HCT116 (cell line): ENCODE measurements at regions not wholly inside any gene's neighbourhood (a gene's known extent, or its start where the extent isn't known, plus 50 kb on each side); places are given as distances from the start of the nearest gene placed in this dataset.

Source experiments
- ATAC-seq: fragments of 200-7000 bp; cut with Tn5 transposase; 2 replicates; pipeline ENCODE4 v1.9.1; 2020; ENCODE audit warnings: mild to moderate bottlenecking, moderate library complexity
- BruUV-seq: library from RNA; stranded (reverse); fragments of 400-500 nt; replicated peaks from 2 replicates; lab custom pipeline; 2021; lab: Mats Ljungman, UMichigan
- CTCF ChIA-PET: fragments of 300-600 bp; sonication (Branson Sonifier 250); formaldehyde crosslinking; loops from one replicate; lab custom pipeline; 2021; ENCODE audit warnings: antibody characterized with exemption; lab: Charles Lee
- POLR2A ChIA-PET: fragments of 300-600, 350-600 bp; sonication (Branson Sonifier 250); formaldehyde crosslinking; loops from one replicate; lab custom pipeline; 2021; ENCODE audit warnings: antibody characterized with exemption; lab: Charles Lee
- RAD21 ChIA-PET, 2 experiments: fragments of 300-600 bp; sonication (Branson Sonifier 250); formaldehyde crosslinking; loops; one replicate each; lab custom pipeline; 2023; ENCODE audit warnings: low total read pairs in 2 of 2; ENCODE audit not compliant: uncharacterized antibody in 2 of 2, unreplicated experiment in 2 of 2, low non-redundant PET in 1 of 2; lab: Charles Lee
- DNase-seq: peaks from one replicate; pipeline ENCODE4 v3.0.0-alpha.2; 2010; ENCODE audit warnings: low read depth, low spot score
- H2AFZ ChIP-seq: fragments of 200-600 bp; shearing (Covaris generic), sonication (generic); 2 replicates; pipeline ENCODE4 v1.6.1; 2017; ENCODE audit warnings: low read depth, mixed run types, mixed read lengths, antibody characterized with exemption, low read length; ENCODE audit not compliant: poor library complexity, severe bottlenecking
- H3K27ac ChIP-seq: 2 replicates; pipeline ENCODE4 v1.5.1; 2012; ENCODE audit warnings: low read depth, low read length
- H3K27me3 ChIP-seq: fragments of 200-600 bp; sonication (generic); 2 replicates; pipeline ENCODE4 v1.6.1; 2016; ENCODE audit warnings: mixed run types, low read length, mixed read lengths; ENCODE audit not compliant: insufficient read depth
- H3K36me3 ChIP-seq, 2 experiments: fragments of 200-500 bp in 1 of 2; fragments of 200-600 bp in 1 of 2; sonication (Bioruptor generic) in 1 of 2; sonication (generic) in 1 of 2; 2 replicates each; pipeline versions ENCODE4 v1.5.1 to v1.6.1; 2014 to 2016; ENCODE audit warnings: low read length in 2 of 2, inconsistent platforms in 1 of 2, mixed read lengths in 1 of 2, mixed run types in 1 of 2; ENCODE audit not compliant: insufficient read depth in 2 of 2, control insufficient read depth in 1 of 2
- H3K4me1 ChIP-seq, 2 experiments: fragments of 200-600 bp in 1 of 2; sonication (generic) in 1 of 2; 2 replicates each; pipeline versions ENCODE4 v1.5.1 to v1.6.1; 2012 to 2017; ENCODE audit warnings: low read length in 2 of 2, inconsistent platforms in 1 of 2, mild to moderate bottlenecking in 1 of 2, mixed read lengths in 1 of 2, mixed run types in 1 of 2, moderate library complexity in 1 of 2; ENCODE audit not compliant: insufficient read depth in 2 of 2, control insufficient read depth in 1 of 2
- H3K4me2 ChIP-seq: fragments of 200-600 bp; sonication (generic); 2 replicates; pipeline ENCODE4 v1.6.1; 2017; ENCODE audit warnings: mixed run types, low read length, mixed read lengths
- H3K4me3 ChIP-seq, 2 experiments: fragments of 200-600 bp in 1 of 2; sonication (generic) in 1 of 2; replicated peaks in 1 of 2; 2 replicates each; pipeline ENCODE4 v1.5.1; 2011 to 2016; ENCODE audit warnings: low read length in 2 of 2, control low read depth in 1 of 2, low read depth in 1 of 2, mild to moderate bottlenecking in 1 of 2, mixed read lengths in 1 of 2, mixed run types in 1 of 2
- H3K79me2 ChIP-seq: fragments of 200-600 bp; sonication (generic); 2 replicates; pipeline ENCODE4 v1.6.1; 2017; ENCODE audit warnings: mild to moderate bottlenecking, mixed run types, low read length, moderate library complexity, mixed read lengths; ENCODE audit not compliant: insufficient read depth
- H3K9ac ChIP-seq: fragments of 200-600 bp; sonication (generic); 2 replicates; pipeline ENCODE4 v1.6.1; 2016; ENCODE audit warnings: low read length, mixed read lengths
- H3K9me2 ChIP-seq: fragments of 200-600 bp; sonication (generic), shearing (Covaris generic); 2 replicates; pipeline ENCODE4 v1.6.1; 2017; ENCODE audit warnings: mixed run types, mild to moderate bottlenecking, moderate library complexity; ENCODE audit not compliant: insufficient read depth
- H3K9me3 ChIP-seq, 2 experiments: fragments of 200-500 bp in 1 of 2; fragments of 200-600 bp in 1 of 2; sonication (Bioruptor generic) in 1 of 2; sonication (generic) in 1 of 2; 2 replicates each; pipeline ENCODE4 v1.6.1; 2014 to 2017; ENCODE audit warnings: low read length in 2 of 2, mixed read lengths in 2 of 2, inconsistent platforms in 1 of 2, low read depth in 1 of 2, mild to moderate bottlenecking in 1 of 2, mixed run types in 1 of 2, moderate library complexity in 1 of 2; ENCODE audit not compliant: control insufficient read depth in 1 of 2, insufficient read depth in 1 of 2
- H4K20me1 ChIP-seq: fragments of 200-600 bp; sonication (generic), shearing (Covaris generic); 2 replicates; pipeline ENCODE4 v1.6.1; 2017; ENCODE audit warnings: mixed run types, mild to moderate bottlenecking, moderate library complexity; ENCODE audit not compliant: insufficient read depth
- CBX3 ChIP-seq: IDR thresholded peaks from 2 replicates; pipeline ENCODE4 v1.6.1; 2012; ENCODE audit warnings: low read depth
- CEBPB ChIP-seq: IDR thresholded peaks from 2 replicates; pipeline ENCODE4 v1.6.1; 2012; ENCODE audit warnings: low read depth
- ELF1 ChIP-seq: IDR thresholded peaks from 2 replicates; pipeline ENCODE4 v1.6.1; 2012; ENCODE audit warnings: low read depth, borderline replicate concordance
- EZH2phosphoT487 ChIP-seq: fragments of 200-600 bp; IDR thresholded peaks from 2 replicates; pipeline ENCODE4 v1.6.1; 2018; ENCODE audit warnings: antibody characterized with exemption, borderline replicate concordance
- POLR2AphosphoS5 ChIP-seq: IDR thresholded peaks from 2 replicates; pipeline ENCODE4 v1.6.1; 2011; ENCODE audit warnings: mild to moderate bottlenecking, low read depth, low read length, moderate library complexity
- RAD21 ChIP-seq: IDR thresholded peaks from 2 replicates; pipeline ENCODE4 v1.6.1; 2012; ENCODE audit warnings: low read depth, mild to moderate bottlenecking
- SIN3A ChIP-seq: IDR thresholded peaks from 2 replicates; pipeline ENCODE4 v1.6.1; 2012; ENCODE audit warnings: low read depth
- SRF ChIP-seq: IDR thresholded peaks from 2 replicates; pipeline ENCODE4 v1.6.1; 2012; ENCODE audit warnings: low read depth
- YY1 ChIP-seq: IDR thresholded peaks from 2 replicates; pipeline ENCODE4 v1.6.1; 2011; ENCODE audit warnings: low read length, low read depth, moderate library complexity, mild to moderate bottlenecking; ENCODE audit not compliant: insufficient replicate concordance; ENCODE audit errors: extremely low read depth
- ZFX ChIP-seq: fragments of 450-650 bp; IDR thresholded peaks from 2 replicates; pipeline ENCODE4 v1.6.1; 2017
- intact Hi-C: fragments of 100-400 bp; cut with micrococcal nuclease; formaldehyde crosslinking; loops from 2 replicates; pipeline ENCODE4 v1.10.0; 2022
- TF ChIP-seq, protein P1 (sequence below): IDR thresholded peaks from 2 replicates; pipeline ENCODE4 v1.6.1; 2012; ENCODE audit warnings: low read depth
- TF ChIP-seq, protein P2 (sequence below): IDR thresholded peaks from 2 replicates; pipeline ENCODE4 v1.6.1; 2012
- TF ChIP-seq, protein P3 (sequence below): IDR thresholded peaks from 2 replicates; pipeline ENCODE4 v1.6.1; 2012
- TF ChIP-seq, protein P4 (sequence below), 3 experiments: fragments of 200-600 bp in 1 of 3; sonication (generic) in 1 of 3; IDR thresholded peaks in 2 of 3; conservative IDR thresholded peaks in 1 of 3; 2 replicates each; pipeline ENCODE4 v1.5.1; 2012 to 2017; ENCODE audit warnings: low read depth in 2 of 3, low read length in 2 of 3, antibody characterized with exemption in 1 of 3, borderline replicate concordance in 1 of 3, control low read depth in 1 of 3, mild to moderate bottlenecking in 1 of 3, mixed read lengths in 1 of 3, mixed run types in 1 of 3, moderate library complexity in 1 of 3; ENCODE audit not compliant: insufficient read depth in 1 of 3
- TF ChIP-seq, protein P5 (sequence below): IDR thresholded peaks from 2 replicates; pipeline ENCODE4 v1.6.1; 2011; ENCODE audit warnings: mild to moderate bottlenecking, low read length, moderate library complexity; ENCODE audit not compliant: insufficient replicate concordance; ENCODE audit errors: extremely low read depth

DNA sequence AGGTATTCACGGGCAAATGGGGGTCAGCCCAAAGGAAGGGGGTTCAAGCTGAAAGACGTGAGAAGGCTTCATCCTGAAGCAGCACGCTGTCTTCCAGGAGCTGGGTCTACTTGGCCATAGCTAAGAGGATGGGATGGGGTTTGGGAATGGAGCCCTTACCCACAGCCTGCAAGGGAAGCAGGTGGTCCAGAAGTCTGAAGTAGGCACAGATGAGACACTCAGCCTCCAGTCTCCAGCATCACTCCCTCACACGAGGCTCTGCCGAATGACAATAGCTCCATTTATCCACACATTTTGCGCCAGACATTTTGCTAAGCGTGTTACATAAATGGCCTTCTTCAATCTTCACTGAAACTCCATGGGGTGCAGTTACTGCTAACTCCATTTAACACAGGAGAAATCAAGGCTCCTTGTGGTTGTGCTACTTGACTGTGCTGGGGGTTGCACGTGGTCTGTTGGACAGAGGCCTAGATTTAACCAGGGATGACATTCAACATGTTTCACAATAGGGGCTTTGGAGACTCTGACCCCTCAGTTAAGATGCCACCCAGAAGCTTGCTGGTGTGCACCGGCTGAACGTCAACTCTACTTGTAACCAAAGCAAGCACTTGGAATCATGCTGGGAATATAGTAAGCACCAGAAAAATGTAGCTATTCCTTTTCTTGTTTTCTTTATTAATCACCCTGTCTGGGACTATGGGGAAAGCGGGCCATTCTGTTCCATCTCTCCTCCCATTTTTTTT is 85.3 kb downstream of the FAM241B start (continued):
- no peak for TF ChIP-seq POLR2AphosphoS5
- TF ChIP-seq CEBPB, result no peak

DNA sequence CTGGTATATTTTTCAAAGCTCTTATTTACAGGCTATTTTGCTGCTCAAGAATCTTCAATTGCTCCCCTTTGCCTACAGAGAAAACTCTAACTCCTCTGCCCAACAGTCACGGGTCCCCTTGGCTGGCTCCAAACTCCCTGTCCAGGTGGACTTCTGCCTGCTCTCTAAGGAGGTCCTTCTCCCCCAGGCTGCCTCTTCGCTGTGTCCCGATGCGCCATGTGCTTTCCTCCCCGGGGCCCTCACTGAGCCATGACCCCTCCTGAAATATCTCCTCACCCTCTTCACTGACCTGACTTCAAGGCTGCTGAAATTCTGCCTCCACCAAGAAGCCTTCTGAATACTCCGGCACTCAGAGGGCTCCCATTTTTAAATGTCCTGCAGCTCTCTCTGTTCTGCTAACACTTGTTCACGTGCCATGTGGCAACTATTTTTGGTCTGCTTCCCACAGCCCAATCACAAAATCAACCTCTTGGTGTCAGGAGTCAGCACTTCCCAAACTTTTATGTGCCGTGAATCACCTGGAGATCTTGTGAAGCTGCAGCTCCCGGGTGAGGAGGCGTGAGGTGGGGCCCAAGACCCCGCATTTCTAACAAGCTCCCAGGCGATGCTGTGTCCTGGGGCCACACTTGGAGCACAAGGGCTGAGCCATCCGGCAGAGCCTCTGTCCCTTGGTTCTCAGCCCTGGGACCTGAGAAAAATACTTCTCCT is 85.7 kb upstream of the COL13A1 start:
- Histone ChIP-seq H3K9me3 (no peaks in the 10 kb centered on the region), H3K27me3 (no peaks in the 10 kb centered on the region), H3K36me3 (no peaks in the 10 kb centered on the region), H3K79me2 (no peaks in the 10 kb centered on the region), H4K20me1 (no peaks in the 10 kb centered on the region), H3K4me3 (no peak overlapping the region), H3K27ac (no peak overlapping the region), H2AFZ (no peak overlapping the region), H3K9ac (no peak overlapping the region), H3K9me2 (no peaks in the 10 kb centered on the region), H3K4me1 (no peaks in the 10 kb centered on the region), H3K4me2 (no peak overlapping the region)
- ChIA-PET POLR2A (no interaction called here), CTCF (interaction anchor here (0.6 to 8.2 kb wide), 15 partner anchors 14 to 308 kb away, joined by 3 to 102 read pairs (median 4); no protein-coding TSS in a partner anchor), RAD21 (interaction anchor here (0.9 to 1.4 kb wide), 4 partner anchors 20 to 74 kb away, joined by 3 read pairs; no protein-coding TSS in a partner anchor)
- intact Hi-C loops, result loop anchor here (2.0 to 10.0 kb wide), 2 partner anchors 19 to 291 kb away; no protein-coding TSS in a partner anchor
- DNase-seq, result no peak
- no TSS peak for BruUV-seq
- no peak for ATAC-seq
- no peak for TF ChIP-seq EZH2phosphoT487
- TF ChIP-seq, protein P1, sequence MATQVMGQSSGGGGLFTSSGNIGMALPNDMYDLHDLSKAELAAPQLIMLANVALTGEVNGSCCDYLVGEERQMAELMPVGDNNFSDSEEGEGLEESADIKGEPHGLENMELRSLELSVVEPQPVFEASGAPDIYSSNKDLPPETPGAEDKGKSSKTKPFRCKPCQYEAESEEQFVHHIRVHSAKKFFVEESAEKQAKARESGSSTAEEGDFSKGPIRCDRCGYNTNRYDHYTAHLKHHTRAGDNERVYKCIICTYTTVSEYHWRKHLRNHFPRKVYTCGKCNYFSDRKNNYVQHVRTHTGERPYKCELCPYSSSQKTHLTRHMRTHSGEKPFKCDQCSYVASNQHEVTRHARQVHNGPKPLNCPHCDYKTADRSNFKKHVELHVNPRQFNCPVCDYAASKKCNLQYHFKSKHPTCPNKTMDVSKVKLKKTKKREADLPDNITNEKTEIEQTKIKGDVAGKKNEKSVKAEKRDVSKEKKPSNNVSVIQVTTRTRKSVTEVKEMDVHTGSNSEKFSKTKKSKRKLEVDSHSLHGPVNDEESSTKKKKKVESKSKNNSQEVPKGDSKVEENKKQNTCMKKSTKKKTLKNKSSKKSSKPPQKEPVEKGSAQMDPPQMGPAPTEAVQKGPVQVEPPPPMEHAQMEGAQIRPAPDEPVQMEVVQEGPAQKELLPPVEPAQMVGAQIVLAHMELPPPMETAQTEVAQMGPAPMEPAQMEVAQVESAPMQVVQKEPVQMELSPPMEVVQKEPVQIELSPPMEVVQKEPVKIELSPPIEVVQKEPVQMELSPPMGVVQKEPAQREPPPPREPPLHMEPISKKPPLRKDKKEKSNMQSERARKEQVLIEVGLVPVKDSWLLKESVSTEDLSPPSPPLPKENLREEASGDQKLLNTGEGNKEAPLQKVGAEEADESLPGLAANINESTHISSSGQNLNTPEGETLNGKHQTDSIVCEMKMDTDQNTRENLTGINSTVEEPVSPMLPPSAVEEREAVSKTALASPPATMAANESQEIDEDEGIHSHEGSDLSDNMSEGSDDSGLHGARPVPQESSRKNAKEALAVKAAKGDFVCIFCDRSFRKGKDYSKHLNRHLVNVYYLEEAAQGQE, result no peak
- TF ChIP-seq, protein P2, sequence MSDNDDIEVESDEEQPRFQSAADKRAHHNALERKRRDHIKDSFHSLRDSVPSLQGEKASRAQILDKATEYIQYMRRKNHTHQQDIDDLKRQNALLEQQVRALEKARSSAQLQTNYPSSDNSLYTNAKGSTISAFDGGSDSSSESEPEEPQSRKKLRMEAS, result no peak
- TF ChIP-seq ZFX, result no peak
- TF ChIP-seq, protein P3, sequence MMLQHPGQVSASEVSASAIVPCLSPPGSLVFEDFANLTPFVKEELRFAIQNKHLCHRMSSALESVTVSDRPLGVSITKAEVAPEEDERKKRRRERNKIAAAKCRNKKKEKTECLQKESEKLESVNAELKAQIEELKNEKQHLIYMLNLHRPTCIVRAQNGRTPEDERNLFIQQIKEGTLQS, result no peak
- TF ChIP-seq CEBPB, result no peak
- TF ChIP-seq, protein P4, sequence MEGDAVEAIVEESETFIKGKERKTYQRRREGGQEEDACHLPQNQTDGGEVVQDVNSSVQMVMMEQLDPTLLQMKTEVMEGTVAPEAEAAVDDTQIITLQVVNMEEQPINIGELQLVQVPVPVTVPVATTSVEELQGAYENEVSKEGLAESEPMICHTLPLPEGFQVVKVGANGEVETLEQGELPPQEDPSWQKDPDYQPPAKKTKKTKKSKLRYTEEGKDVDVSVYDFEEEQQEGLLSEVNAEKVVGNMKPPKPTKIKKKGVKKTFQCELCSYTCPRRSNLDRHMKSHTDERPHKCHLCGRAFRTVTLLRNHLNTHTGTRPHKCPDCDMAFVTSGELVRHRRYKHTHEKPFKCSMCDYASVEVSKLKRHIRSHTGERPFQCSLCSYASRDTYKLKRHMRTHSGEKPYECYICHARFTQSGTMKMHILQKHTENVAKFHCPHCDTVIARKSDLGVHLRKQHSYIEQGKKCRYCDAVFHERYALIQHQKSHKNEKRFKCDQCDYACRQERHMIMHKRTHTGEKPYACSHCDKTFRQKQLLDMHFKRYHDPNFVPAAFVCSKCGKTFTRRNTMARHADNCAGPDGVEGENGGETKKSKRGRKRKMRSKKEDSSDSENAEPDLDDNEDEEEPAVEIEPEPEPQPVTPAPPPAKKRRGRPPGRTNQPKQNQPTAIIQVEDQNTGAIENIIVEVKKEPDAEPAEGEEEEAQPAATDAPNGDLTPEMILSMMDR (IDR thresholded peaks at IDR 0.05 in 2 of 3, conservative IDR thresholded peaks at IDR 0.05 in 1 of 3; ENCODE audit: borderline replicate concordance in 1 of 3, insufficient read depth in 1 of 3, low read depth in 2 of 3, low read length in 2 of 3), result no peak
- no peak for TF ChIP-seq ELF1
- TF ChIP-seq CBX3, result no peak
- no peak for TF ChIP-seq SIN3A
- no peak for TF ChIP-seq RAD21
- TF ChIP-seq, protein P5, sequence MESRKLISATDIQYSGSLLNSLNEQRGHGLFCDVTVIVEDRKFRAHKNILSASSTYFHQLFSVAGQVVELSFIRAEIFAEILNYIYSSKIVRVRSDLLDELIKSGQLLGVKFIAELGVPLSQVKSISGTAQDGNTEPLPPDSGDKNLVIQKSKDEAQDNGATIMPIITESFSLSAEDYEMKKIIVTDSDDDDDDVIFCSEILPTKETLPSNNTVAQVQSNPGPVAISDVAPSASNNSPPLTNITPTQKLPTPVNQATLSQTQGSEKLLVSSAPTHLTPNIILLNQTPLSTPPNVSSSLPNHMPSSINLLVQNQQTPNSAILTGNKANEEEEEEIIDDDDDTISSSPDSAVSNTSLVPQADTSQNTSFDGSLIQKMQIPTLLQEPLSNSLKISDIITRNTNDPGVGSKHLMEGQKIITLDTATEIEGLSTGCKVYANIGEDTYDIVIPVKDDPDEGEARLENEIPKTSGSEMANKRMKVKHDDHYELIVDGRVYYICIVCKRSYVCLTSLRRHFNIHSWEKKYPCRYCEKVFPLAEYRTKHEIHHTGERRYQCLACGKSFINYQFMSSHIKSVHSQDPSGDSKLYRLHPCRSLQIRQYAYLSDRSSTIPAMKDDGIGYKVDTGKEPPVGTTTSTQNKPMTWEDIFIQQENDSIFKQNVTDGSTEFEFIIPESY, result no peak
- no peak for TF ChIP-seq YY1
- TF ChIP-seq SRF, result no peak
